ENCODE measurements at regions not wholly inside any gene's neighbourhood (a gene's known extent, or its start where the extent isn't known, plus 50 kb on each side); places are given as distances from the start of the nearest gene placed in this dataset.

DNA sequence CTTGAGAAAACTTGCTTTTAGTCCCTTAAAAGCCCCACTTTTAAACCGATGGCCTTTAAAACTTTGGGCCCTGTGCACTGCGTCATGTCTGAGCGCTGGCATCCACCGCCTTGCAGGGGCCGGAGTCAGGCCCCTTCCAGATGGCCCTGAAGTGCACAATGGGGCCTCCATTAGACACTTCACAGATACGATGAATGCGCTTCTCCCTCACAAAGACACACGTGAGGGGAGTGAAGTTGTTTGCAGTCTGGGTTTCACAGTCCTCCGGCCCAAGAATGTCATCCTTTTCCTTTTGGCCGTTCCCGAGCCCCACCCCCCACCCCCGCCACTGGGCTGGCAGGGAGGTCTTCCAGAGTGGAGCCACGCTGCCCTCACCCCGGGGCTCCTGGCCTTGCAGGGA is 415.1 kb upstream of the SALL3 start:
- no peaks in the 10 kb centered on the region for H3K4me1 ChIP-seq (ENCODE audit: insufficient read depth, low read length)
- H4K20me1 ChIP-seq (ENCODE audit: insufficient read depth, low read length) = no peaks in the 10 kb centered on the region
- WGBS (ENCODE audit: low lambda C conversion rate) = 61% methylated on average over 8 of the region's 14 CpGs
- H3K79me2 ChIP-seq (ENCODE audit: insufficient read depth, low read length) = no peaks in the 10 kb centered on the region
- H3K27ac ChIP-seq (ENCODE audit: extremely low read length, insufficient read depth, low read length) = no peak overlapping the region
- TF ChIP-seq FOSL2 (CRISPR knock-in tag; IDR thresholded peaks at IDR 0.05) (no peak), SNAPC2 (CRISPR knock-in tag; IDR thresholded peaks at IDR 0.05) (no peak), ZBTB1 (CRISPR knock-in tag; IDR thresholded peaks at IDR 0.05; ENCODE audit: borderline replicate concordance) (no peak), NR2F2 (IDR thresholded peaks at IDR 0.05; ENCODE audit: borderline replicate concordance, low read depth) (no peak), ZNF329 (CRISPR knock-in tag; IDR thresholded peaks at IDR 0.05; ENCODE audit: low read depth) (no peak), ZNF264 (CRISPR knock-in tag; IDR thresholded peaks at IDR 0.05) (no peak), ZNF761 (CRISPR knock-in tag; conservative IDR thresholded peaks at IDR 0.05) (no peak), CENPBD1 (CRISPR knock-in tag; IDR thresholded peaks at IDR 0.05; ENCODE audit: borderline replicate concordance, low read depth) (no peak), SATB2 (CRISPR knock-in tag; IDR thresholded peaks at IDR 0.05) (no peak), HMGXB4 (CRISPR knock-in tag; IDR thresholded peaks at IDR 0.05; ENCODE audit: borderline replicate concordance in 1 of 2, low read depth in 1 of 2) (no peak), ZNF180 (CRISPR knock-in tag; IDR thresholded peaks at IDR 0.05; ENCODE audit: borderline replicate concordance, low read depth) (no peak), ZNF546 (CRISPR knock-in tag; conservative IDR thresholded peaks at IDR 0.05) (no peak), RFX1 (IDR thresholded peaks at IDR 0.05) (no peak), ZNF20 (CRISPR knock-in tag; IDR thresholded peaks at IDR 0.05) (no peak), NFIB (CRISPR knock-in tag; IDR thresholded peaks at IDR 0.05; ENCODE audit: borderline replicate concordance) (no peak), ZNF484 (CRISPR knock-in tag; IDR thresholded peaks at IDR 0.05; ENCODE audit: borderline replicate concordance, low read depth) (no peak), ZNF263 (CRISPR knock-in tag; IDR thresholded peaks at IDR 0.05) (no peak), ZNF124 (CRISPR knock-in tag; IDR thresholded peaks at IDR 0.05) (no peak)
- TF ChIP-seq, protein P1, sequence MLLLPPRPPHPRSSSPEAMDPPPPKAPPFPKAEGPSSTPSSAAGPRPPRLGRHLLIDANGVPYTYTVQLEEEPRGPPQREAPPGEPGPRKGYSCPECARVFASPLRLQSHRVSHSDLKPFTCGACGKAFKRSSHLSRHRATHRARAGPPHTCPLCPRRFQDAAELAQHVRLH (CRISPR knock-in tag; IDR thresholded peaks at IDR 0.05; ENCODE audit: borderline replicate concordance, low read depth) = no peak
- TF ChIP-seq, protein P2, sequence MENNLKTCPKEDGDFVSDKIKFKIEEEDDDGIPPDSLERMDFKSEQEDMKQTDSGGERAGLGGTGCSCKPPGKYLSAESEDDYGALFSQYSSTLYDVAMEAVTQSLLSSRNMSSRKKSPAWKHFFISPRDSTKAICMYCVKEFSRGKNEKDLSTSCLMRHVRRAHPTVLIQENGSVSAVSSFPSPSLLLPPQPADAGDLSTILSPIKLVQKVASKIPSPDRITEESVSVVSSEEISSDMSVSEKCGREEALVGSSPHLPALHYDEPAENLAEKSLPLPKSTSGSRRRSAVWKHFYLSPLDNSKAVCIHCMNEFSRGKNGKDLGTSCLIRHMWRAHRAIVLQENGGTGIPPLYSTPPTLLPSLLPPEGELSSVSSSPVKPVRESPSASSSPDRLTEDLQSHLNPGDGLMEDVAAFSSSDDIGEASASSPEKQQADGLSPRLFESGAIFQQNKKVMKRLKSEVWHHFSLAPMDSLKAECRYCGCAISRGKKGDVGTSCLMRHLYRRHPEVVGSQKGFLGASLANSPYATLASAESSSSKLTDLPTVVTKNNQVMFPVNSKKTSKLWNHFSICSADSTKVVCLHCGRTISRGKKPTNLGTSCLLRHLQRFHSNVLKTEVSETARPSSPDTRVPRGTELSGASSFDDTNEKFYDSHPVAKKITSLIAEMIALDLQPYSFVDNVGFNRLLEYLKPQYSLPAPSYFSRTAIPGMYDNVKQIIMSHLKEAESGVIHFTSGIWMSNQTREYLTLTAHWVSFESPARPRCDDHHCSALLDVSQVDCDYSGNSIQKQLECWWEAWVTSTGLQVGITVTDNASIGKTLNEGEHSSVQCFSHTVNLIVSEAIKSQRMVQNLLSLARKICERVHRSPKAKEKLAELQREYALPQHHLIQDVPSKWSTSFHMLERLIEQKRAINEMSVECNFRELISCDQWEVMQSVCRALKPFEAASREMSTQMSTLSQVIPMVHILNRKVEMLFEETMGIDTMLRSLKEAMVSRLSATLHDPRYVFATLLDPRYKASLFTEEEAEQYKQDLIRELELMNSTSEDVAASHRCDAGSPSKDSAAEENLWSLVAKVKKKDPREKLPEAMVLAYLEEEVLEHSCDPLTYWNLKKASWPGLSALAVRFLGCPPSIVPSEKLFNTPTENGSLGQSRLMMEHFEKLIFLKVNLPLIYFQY (CRISPR knock-in tag; IDR thresholded peaks at IDR 0.05; ENCODE audit: borderline replicate concordance) = no peak
- BruUV-seq (replicated peaks) = no TSS peak
- DNase-seq (ENCODE audit: low spot score) (no peak), ATAC-seq (no peak), FAIRE-seq (no peak)
- H3K4me2 ChIP-seq (ENCODE audit: low read depth, low read length) = no peak overlapping the region
- H3K27me3 ChIP-seq (ENCODE audit: control insufficient read depth in 1 of 2, insufficient read depth in 2 of 2, low read length in 2 of 2) = no peaks in the 10 kb centered on the region
- ChIA-PET POLR2A (no interaction called here), CTCF (ENCODE audit: low intra/inter-chr PET ratio, low total read pairs) (no interaction called here)
- H3K4me3 ChIP-seq (replicated peaks in 1 of 3; ENCODE audit: insufficient read depth in 1 of 3, low read depth in 2 of 3, low read length in 3 of 3) = no peak overlapping the region
- H3K36me3 ChIP-seq (replicated peaks in 1 of 2; ENCODE audit: control insufficient read depth in 1 of 2, insufficient read depth in 2 of 2, low read length in 2 of 2) = no peaks in the 10 kb centered on the region
- H3K9me3 ChIP-seq (ENCODE audit: low read length) = no peaks in the 10 kb centered on the region
- no peak overlapping the region for H3K9ac ChIP-seq (ENCODE audit: insufficient read depth, low read depth, low read length)
- no peak overlapping the region for H2AFZ ChIP-seq (ENCODE audit: low read length)
- intact Hi-C loops (cut with micrococcal nuclease; ENCODE audit: unreplicated experiment) (no loop called here), in situ Hi-C loops (cut with HindIII; ENCODE audit: extremely low pct_ligation_motif_present, low pct_unique_long_range_greater_than_20kb) (no loop called here)

Measured in HepG2 (cell line).